WTC11 (cell line): ENCODE measurements at regions not wholly inside any gene's neighbourhood (a gene's known extent, or its start where the extent isn't known, plus 50 kb on each side); places are given as distances from the start of the nearest gene placed in this dataset.

Experiments
- ATAC-seq: fragments of 200-7000 bp; cut with Tn5 transposase; 2 replicates; pipeline ENCODE4 v1.10.0; 2021; ENCODE audit warnings: mild to moderate bottlenecking, moderate library complexity
- CTCF ChIA-PET: fragments of 300-600 bp; sonication (Branson Sonifier 250); formaldehyde crosslinking; loops from one replicate; lab custom pipeline; 2021; ENCODE audit warnings: antibody characterized with exemption; lab: Charles Lee
- POLR2A ChIA-PET: fragments of 350-600 bp; sonication (Branson Sonifier 250); formaldehyde crosslinking; loops from one replicate; lab custom pipeline; 2021; ENCODE audit warnings: antibody characterized with exemption; lab: Charles Lee
- DNase-seq: peaks from one replicate; pipeline ENCODE4 v3.0.0; 2021; ENCODE audit warnings: low spot score
- H3K27ac Mint-ChIP-seq: 2 replicates; pipeline ENCODE4 v1.8.0; 2021; ENCODE audit warnings: mixed read lengths
- H3K27me3 Mint-ChIP-seq: 2 replicates; pipeline ENCODE4 v1.8.0; 2021; ENCODE audit warnings: low read depth, mild to moderate bottlenecking, moderate library complexity, mixed read lengths
- H3K36me3 Mint-ChIP-seq: 2 replicates; pipeline ENCODE4 v1.8.0; 2021; ENCODE audit warnings: mixed read lengths
- H3K4me1 Mint-ChIP-seq: 2 replicates; pipeline ENCODE4 v1.8.0; 2022; ENCODE audit warnings: mixed read lengths
- H3K4me3 Mint-ChIP-seq: 2 replicates; pipeline ENCODE4 v1.8.0; 2021; ENCODE audit warnings: mild to moderate bottlenecking, moderate library complexity, mixed read lengths
- H3K9me3 Mint-ChIP-seq: 2 replicates; pipeline ENCODE4 v1.8.0; 2021; ENCODE audit warnings: mixed read lengths
- AFF4 ChIP-seq: sonication (generic); formaldehyde crosslinking; IDR thresholded peaks from 2 replicates; pipeline ENCODE4 v1.8.1; 2023; ENCODE audit warnings: mild to moderate bottlenecking, missing genetic modification reagents, borderline replicate concordance
- CREM ChIP-seq: sonication (generic); formaldehyde crosslinking; IDR thresholded peaks from 2 replicates; pipeline ENCODE4 v1.8.1; 2022; ENCODE audit warnings: mild to moderate bottlenecking, missing genetic modification reagents, moderate library complexity
- EMX1 ChIP-seq: fragments of 250-450 bp; sonication (Bioruptor Pico); IDR thresholded peaks from 2 replicates; pipeline ENCODE4 v1.8.0; 2021; ENCODE audit warnings: mild to moderate bottlenecking
- FOXJ3 ChIP-seq: sonication (generic); formaldehyde crosslinking; IDR thresholded peaks from 2 replicates; pipeline ENCODE4 v1.9.0; 2021; ENCODE audit warnings: missing genetic modification reagents, mild to moderate bottlenecking, borderline replicate concordance
- FOXK1 ChIP-seq: sonication (generic); formaldehyde crosslinking; IDR thresholded peaks from 2 replicates; pipeline ENCODE4 v1.8.0; 2022; ENCODE audit warnings: mild to moderate bottlenecking, moderate library complexity, missing genetic modification reagents
- MYBL2 ChIP-seq: sonication (generic); formaldehyde crosslinking; IDR thresholded peaks from 2 replicates; pipeline ENCODE4 v1.8.1; 2023; ENCODE audit warnings: mild to moderate bottlenecking, moderate library complexity, missing genetic modification reagents
- TEAD1 ChIP-seq: sonication (generic); formaldehyde crosslinking; IDR thresholded peaks from 2 replicates; pipeline ENCODE4 v1.8.0; 2022; ENCODE audit warnings: mild to moderate bottlenecking, missing genetic modification reagents
- TEAD4 ChIP-seq: sonication (generic); formaldehyde crosslinking; IDR thresholded peaks from 2 replicates; pipeline ENCODE4 v1.8.0; 2022; ENCODE audit warnings: mild to moderate bottlenecking, missing genetic modification reagents
- ZNF121 ChIP-seq: sonication (generic); formaldehyde crosslinking; IDR thresholded peaks from 2 replicates; pipeline ENCODE4 v1.8.0; 2023; ENCODE audit warnings: missing genetic modification reagents
- ZNF263 ChIP-seq: sonication (generic); formaldehyde crosslinking; IDR thresholded peaks from 2 replicates; pipeline ENCODE4 v1.8.1; 2022; ENCODE audit warnings: low read depth, mild to moderate bottlenecking, moderate library complexity, missing genetic modification reagents
- ZNF396 ChIP-seq: fragments of 250-450 bp; sonication (Bioruptor Pico); IDR thresholded peaks from 2 replicates; pipeline ENCODE4 v1.8.0; 2021; ENCODE audit warnings: mild to moderate bottlenecking, moderate library complexity, borderline replicate concordance
- ZNF512 ChIP-seq: sonication (generic); formaldehyde crosslinking; IDR thresholded peaks from 2 replicates; pipeline ENCODE4 v1.8.1; 2022; ENCODE audit warnings: missing genetic modification reagents, borderline replicate concordance
- TF ChIP-seq, protein P1 (sequence below): sonication (generic); formaldehyde crosslinking; IDR thresholded peaks from 2 replicates; pipeline ENCODE4 v1.8.0; 2023; ENCODE audit warnings: missing genetic modification reagents
- TF ChIP-seq, protein P2 (sequence below): sonication (generic); formaldehyde crosslinking; IDR thresholded peaks from 2 replicates; pipeline ENCODE4 v1.8.1; 2022; ENCODE audit warnings: low read depth, missing genetic modification reagents, borderline replicate concordance
- TF ChIP-seq, protein P3 (sequence below): fragments of 250-450 bp; sonication (Bioruptor Pico); IDR thresholded peaks from 2 replicates; pipeline ENCODE4 v2.1.2; 2022; ENCODE audit warnings: mild to moderate bottlenecking, moderate library complexity
- TF ChIP-seq, protein P4 (sequence below): fragments of 250-450 bp; sonication (Bioruptor Pico); IDR thresholded peaks from 2 replicates; pipeline ENCODE4 v1.9.0; 2021; ENCODE audit warnings: mild to moderate bottlenecking, borderline replicate concordance
- TF ChIP-seq, protein P5 (sequence below): sonication (generic); formaldehyde crosslinking; IDR thresholded peaks from 2 replicates; pipeline ENCODE4 v1.8.0; 2023; ENCODE audit warnings: missing genetic modification reagents, mild to moderate bottlenecking, borderline replicate concordance

- peaks cover 6% of the 10 kb centered on the region for H3K27me3 Mint-ChIP-seq
- no peak for TF ChIP-seq ZNF512 (CRISPR knock-in tag)
- TF ChIP-seq FOXJ3 (CRISPR knock-in tag): no peak
- no peak for TF ChIP-seq ZNF396 (CRISPR knock-in tag)
- no peak for TF ChIP-seq CREM (CRISPR knock-in tag)
- TF ChIP-seq, protein P1, sequence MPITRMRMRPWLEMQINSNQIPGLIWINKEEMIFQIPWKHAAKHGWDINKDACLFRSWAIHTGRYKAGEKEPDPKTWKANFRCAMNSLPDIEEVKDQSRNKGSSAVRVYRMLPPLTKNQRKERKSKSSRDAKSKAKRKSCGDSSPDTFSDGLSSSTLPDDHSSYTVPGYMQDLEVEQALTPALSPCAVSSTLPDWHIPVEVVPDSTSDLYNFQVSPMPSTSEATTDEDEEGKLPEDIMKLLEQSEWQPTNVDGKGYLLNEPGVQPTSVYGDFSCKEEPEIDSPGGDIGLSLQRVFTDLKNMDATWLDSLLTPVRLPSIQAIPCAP (CRISPR knock-in tag): no peak
- TF ChIP-seq TEAD4 (CRISPR knock-in tag): no peak
- TF ChIP-seq AFF4 (CRISPR knock-in tag): no peak
- ChIA-PET CTCF (no interaction called here), POLR2A (no interaction called here)
- DNase-seq (no peak), ATAC-seq (no peak)
- peaks cover 14% of the 10 kb centered on the region for H3K4me1 Mint-ChIP-seq
- H3K27ac Mint-ChIP-seq: no peak overlapping the region; the same call in 1 of the 2 replicates
- no peak overlapping the region for H3K4me3 Mint-ChIP-seq
- H3K36me3 Mint-ChIP-seq: no peaks in the 10 kb centered on the region
- no peaks in the 10 kb centered on the region for H3K9me3 Mint-ChIP-seq
Observed at GRCh38 chr1:29482991-29483390, 246.7 kb downstream of the PTPRU start.

GRCh38 chr1:29482064-29482463, 245.7 kb downstream of the PTPRU start:
- DNase-seq: no peak
- Mint-ChIP-seq H3K36me3 (no peaks in the 10 kb centered on the region), H3K9me3 (no peaks in the 10 kb centered on the region), H3K4me3 (no peak overlapping the region), H3K27ac (no peak overlapping the region), H3K4me1 (peaks cover 17% of the 10 kb centered on the region), H3K27me3 (peaks cover 6% of the 10 kb centered on the region)
- ChIA-PET POLR2A (no interaction called here), CTCF (no interaction called here)
- ATAC-seq: no peak
- TF ChIP-seq ZNF263 (CRISPR knock-in tag) (no peak), ZNF121 (CRISPR knock-in tag) (no peak), TEAD1 (no peak), MYBL2 (CRISPR knock-in tag) (no peak), EMX1 (CRISPR knock-in tag) (no peak), ZNF396 (CRISPR knock-in tag) (no peak), FOXK1 (CRISPR knock-in tag) (no peak)
- TF ChIP-seq, protein P2, sequence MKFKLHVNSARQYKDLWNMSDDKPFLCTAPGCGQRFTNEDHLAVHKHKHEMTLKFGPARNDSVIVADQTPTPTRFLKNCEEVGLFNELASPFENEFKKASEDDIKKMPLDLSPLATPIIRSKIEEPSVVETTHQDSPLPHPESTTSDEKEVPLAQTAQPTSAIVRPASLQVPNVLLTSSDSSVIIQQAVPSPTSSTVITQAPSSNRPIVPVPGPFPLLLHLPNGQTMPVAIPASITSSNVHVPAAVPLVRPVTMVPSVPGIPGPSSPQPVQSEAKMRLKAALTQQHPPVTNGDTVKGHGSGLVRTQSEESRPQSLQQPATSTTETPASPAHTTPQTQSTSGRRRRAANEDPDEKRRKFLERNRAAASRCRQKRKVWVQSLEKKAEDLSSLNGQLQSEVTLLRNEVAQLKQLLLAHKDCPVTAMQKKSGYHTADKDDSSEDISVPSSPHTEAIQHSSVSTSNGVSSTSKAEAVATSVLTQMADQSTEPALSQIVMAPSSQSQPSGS: no peak
- TF ChIP-seq, protein P3, sequence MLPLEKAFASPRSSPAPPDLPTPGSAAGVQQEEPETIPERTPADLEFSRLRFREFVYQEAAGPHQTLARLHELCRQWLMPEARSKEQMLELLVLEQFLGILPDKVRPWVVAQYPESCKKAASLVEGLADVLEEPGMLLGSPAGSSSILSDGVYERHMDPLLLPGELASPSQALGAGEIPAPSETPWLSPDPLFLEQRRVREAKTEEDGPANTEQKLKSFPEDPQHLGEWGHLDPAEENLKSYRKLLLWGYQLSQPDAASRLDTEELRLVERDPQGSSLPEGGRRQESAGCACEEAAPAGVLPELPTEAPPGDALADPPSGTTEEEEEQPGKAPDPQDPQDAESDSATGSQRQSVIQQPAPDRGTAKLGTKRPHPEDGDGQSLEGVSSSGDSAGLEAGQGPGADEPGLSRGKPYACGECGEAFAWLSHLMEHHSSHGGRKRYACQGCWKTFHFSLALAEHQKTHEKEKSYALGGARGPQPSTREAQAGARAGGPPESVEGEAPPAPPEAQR (CRISPR knock-in tag): no peak
- TF ChIP-seq, protein P4, sequence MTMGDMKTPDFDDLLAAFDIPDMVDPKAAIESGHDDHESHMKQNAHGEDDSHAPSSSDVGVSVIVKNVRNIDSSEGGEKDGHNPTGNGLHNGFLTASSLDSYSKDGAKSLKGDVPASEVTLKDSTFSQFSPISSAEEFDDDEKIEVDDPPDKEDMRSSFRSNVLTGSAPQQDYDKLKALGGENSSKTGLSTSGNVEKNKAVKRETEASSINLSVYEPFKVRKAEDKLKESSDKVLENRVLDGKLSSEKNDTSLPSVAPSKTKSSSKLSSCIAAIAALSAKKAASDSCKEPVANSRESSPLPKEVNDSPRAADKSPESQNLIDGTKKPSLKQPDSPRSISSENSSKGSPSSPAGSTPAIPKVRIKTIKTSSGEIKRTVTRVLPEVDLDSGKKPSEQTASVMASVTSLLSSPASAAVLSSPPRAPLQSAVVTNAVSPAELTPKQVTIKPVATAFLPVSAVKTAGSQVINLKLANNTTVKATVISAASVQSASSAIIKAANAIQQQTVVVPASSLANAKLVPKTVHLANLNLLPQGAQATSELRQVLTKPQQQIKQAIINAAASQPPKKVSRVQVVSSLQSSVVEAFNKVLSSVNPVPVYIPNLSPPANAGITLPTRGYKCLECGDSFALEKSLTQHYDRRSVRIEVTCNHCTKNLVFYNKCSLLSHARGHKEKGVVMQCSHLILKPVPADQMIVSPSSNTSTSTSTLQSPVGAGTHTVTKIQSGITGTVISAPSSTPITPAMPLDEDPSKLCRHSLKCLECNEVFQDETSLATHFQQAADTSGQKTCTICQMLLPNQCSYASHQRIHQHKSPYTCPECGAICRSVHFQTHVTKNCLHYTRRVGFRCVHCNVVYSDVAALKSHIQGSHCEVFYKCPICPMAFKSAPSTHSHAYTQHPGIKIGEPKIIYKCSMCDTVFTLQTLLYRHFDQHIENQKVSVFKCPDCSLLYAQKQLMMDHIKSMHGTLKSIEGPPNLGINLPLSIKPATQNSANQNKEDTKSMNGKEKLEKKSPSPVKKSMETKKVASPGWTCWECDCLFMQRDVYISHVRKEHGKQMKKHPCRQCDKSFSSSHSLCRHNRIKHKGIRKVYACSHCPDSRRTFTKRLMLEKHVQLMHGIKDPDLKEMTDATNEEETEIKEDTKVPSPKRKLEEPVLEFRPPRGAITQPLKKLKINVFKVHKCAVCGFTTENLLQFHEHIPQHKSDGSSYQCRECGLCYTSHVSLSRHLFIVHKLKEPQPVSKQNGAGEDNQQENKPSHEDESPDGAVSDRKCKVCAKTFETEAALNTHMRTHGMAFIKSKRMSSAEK (CRISPR knock-in tag): no peak
- TF ChIP-seq, protein P5, sequence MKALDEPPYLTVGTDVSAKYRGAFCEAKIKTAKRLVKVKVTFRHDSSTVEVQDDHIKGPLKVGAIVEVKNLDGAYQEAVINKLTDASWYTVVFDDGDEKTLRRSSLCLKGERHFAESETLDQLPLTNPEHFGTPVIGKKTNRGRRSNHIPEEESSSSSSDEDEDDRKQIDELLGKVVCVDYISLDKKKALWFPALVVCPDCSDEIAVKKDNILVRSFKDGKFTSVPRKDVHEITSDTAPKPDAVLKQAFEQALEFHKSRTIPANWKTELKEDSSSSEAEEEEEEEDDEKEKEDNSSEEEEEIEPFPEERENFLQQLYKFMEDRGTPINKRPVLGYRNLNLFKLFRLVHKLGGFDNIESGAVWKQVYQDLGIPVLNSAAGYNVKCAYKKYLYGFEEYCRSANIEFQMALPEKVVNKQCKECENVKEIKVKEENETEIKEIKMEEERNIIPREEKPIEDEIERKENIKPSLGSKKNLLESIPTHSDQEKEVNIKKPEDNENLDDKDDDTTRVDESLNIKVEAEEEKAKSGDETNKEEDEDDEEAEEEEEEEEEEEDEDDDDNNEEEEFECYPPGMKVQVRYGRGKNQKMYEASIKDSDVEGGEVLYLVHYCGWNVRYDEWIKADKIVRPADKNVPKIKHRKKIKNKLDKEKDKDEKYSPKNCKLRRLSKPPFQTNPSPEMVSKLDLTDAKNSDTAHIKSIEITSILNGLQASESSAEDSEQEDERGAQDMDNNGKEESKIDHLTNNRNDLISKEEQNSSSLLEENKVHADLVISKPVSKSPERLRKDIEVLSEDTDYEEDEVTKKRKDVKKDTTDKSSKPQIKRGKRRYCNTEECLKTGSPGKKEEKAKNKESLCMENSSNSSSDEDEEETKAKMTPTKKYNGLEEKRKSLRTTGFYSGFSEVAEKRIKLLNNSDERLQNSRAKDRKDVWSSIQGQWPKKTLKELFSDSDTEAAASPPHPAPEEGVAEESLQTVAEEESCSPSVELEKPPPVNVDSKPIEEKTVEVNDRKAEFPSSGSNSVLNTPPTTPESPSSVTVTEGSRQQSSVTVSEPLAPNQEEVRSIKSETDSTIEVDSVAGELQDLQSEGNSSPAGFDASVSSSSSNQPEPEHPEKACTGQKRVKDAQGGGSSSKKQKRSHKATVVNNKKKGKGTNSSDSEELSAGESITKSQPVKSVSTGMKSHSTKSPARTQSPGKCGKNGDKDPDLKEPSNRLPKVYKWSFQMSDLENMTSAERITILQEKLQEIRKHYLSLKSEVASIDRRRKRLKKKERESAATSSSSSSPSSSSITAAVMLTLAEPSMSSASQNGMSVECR: no peak
